ENCODE measurements at regions not wholly inside any gene's neighbourhood (a gene's known extent, or its start where the extent isn't known, plus 50 kb on each side); places are given as distances from the start of the nearest gene placed in this dataset.

DNA sequence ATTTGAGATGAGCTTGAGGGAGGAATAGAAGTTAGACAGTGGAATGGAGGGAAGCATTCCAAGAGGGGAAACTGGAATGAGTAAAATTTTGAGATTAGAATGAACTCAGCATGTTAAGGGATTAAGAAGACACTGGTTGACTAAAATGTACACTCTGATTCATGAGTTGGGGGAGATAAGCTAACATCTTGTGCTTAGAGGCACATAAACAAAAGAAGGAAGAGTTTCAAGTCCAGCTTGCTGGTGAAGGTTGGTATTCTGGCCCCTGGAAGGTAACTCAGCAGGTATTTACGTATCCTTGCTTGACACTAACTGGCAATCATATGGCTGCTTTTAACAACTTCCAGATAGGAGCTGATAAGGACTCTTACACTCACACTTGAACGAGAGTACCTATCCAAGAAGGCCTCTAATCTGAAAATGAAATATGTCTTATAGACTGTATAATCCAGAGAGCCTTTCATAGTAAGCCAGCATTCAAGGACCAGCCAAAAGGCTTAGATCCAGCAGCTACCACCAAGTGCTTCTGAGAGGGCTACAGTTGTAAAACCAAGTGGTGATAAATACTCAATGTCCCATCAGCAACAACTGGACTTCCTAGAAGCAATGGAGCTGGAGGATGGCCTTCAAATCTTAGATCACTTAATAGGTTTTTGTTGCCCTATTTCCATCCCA, 149.7 kb upstream of the SERP2 start:
- Histone ChIP-seq H3K27me3 (no peaks in the 10 kb centered on the region), H3K27ac (peak overlapping the region; percentile 86 to 100 (median 88)), H3K9me3 (no peaks in the 10 kb centered on the region), H3K36me3 (no peaks in the 10 kb centered on the region), H3K4me3 (no peak overlapping the region), H3K4me1 (peaks cover 25 to 66% (median 25%) of the 10 kb centered on the region in 3 donors)
- ATAC-seq: no peak
- WGBS, 2 donors (ENCODE audit: low coverage in 1 of 2): 21 to 22% methylated on average over 1 to 2 of the region's 2 CpGs
- TF ChIP-seq, protein P1, sequence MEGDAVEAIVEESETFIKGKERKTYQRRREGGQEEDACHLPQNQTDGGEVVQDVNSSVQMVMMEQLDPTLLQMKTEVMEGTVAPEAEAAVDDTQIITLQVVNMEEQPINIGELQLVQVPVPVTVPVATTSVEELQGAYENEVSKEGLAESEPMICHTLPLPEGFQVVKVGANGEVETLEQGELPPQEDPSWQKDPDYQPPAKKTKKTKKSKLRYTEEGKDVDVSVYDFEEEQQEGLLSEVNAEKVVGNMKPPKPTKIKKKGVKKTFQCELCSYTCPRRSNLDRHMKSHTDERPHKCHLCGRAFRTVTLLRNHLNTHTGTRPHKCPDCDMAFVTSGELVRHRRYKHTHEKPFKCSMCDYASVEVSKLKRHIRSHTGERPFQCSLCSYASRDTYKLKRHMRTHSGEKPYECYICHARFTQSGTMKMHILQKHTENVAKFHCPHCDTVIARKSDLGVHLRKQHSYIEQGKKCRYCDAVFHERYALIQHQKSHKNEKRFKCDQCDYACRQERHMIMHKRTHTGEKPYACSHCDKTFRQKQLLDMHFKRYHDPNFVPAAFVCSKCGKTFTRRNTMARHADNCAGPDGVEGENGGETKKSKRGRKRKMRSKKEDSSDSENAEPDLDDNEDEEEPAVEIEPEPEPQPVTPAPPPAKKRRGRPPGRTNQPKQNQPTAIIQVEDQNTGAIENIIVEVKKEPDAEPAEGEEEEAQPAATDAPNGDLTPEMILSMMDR (IDR thresholded peaks at IDR 0.05): no peak
- TF ChIP-seq POLR2A (IDR thresholded peaks at IDR 0.05) (no peak), POLR2AphosphoS5 (IDR thresholded peaks at IDR 0.05) (no peak), EP300 (IDR thresholded peaks at IDR 0.05) (no peak)

DNA sequence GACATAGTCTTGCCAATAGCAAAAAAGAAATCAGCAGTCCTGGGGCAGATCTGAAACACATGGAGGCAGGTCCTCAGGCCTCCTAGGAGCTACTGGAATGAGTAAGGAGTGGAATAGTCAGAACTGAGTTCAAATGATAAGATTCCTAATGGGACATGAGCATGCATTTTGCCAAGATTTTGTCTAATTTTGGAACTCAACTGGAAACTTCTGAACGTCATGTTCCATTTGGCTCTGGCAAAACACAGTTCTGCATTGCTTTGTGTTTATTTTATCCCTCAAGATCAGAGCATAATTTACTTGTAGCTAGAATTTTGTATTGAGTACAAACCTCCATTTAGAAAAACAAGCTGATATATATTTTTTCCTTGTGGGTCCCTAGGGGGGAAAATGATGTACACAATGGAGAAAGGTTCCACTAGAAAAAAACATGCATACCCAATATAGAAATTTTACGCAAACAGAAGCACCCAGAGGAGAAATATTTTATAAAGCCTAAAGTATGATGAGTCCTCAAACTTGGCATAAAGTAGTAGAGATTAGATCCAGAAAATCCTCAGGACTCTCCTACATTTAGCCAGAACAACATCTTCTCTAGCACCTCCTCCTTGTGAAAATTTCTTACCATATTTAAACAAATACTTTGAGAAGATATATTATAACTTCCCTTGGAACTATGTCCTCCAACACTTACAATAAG, 149.0 kb upstream of the SERP2 start:
- TF ChIP-seq EP300 (IDR thresholded peaks at IDR 0.05) (peak; percentile 79), POLR2A (IDR thresholded peaks at IDR 0.05) (no peak), POLR2AphosphoS5 (IDR thresholded peaks at IDR 0.05) (peak; percentile 93)
- TF ChIP-seq, protein P1 (IDR thresholded peaks at IDR 0.05): no peak
- Histone ChIP-seq H3K9me3 (no peaks in the 10 kb centered on the region), H3K4me3 (no peak overlapping the region), H3K27me3 (no peaks in the 10 kb centered on the region), H3K4me1 (peaks cover 19 to 59% (median 19%) of the 10 kb centered on the region in 3 donors), H3K27ac (peak overlapping the region; percentile 86 to 100 (median 88)), H3K36me3 (no peaks in the 10 kb centered on the region)
- WGBS, 2 donors (ENCODE audit: low coverage in 1 of 2): 22 to 37% methylated on average over 2 of the region's 2 CpGs
- ATAC-seq: peak; percentile 90

DNA sequence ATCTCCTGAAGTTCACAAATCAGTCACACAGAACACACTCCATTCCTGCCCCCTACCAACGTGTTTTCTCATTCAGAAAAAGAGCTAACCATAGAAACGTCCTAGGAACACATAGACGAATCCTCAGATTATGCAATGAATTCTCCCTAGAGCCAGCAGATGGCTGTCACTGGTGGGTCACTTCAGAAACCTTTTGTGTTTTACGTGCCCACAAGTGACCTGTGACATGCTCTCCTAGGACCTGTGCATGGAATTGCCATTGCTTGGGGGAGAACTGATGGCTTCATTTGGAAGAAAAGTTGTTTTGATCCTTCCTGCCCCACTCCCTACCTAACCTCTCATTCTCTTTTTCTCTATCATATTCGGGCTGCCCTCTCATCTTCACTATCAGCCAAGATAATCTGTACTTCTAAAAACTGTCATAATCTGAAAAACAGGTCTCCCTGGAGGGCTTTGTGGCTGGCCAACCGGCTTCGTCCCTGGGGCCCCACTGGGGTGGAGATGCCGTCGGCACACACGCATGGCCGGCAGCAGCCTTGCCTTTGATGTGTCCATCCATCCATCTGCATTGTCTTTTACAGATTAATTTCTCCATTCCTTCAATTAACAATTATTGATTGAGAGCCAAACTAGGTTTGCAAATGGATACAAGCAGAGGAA, 144.1 kb upstream of the SERP2 start:
- no peak for TF ChIP-seq POLR2AphosphoS5 (IDR thresholded peaks at IDR 0.05)
- TF ChIP-seq, protein P1 (IDR thresholded peaks at IDR 0.05): no peak
- no peak for TF ChIP-seq POLR2A (IDR thresholded peaks at IDR 0.05)
- TF ChIP-seq EP300 (IDR thresholded peaks at IDR 0.05): no peak
- Histone ChIP-seq H3K36me3 (no peaks in the 10 kb centered on the region), H3K4me1 (peaks cover 8 to 49% (median 13%) of the 10 kb centered on the region in 3 donors), H3K27ac (no peak overlapping the region), H3K9me3 (no peaks in the 10 kb centered on the region), H3K4me3 (no peak overlapping the region), H3K27me3 (no peaks in the 10 kb centered on the region)
- WGBS, 2 donors (ENCODE audit: low coverage in 1 of 2): 89 to 97% methylated on average over 11 of the region's 11 CpGs
- no peak for ATAC-seq

DNA sequence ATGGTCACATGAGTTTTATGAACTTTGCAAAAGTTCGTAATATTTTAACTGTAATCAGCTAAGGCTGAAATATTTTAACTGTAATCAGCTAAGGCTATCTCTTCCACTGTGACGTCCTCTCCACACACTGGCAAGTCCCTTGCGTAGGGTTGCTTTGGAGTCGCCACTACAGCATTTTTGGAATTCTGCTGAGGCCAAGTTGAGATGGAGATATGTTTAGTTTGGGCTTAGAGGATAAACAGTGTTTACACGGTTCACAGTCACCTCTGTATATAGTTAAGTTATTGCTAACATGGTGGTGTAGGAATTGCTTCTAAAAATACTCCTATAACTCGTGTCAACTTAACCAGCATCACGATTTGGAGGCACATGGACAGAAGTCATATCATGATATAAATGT, 143.6 kb upstream of the SERP2 start:
- TF ChIP-seq, protein P1 (IDR thresholded peaks at IDR 0.05): no peak
- no peak for TF ChIP-seq POLR2A (IDR thresholded peaks at IDR 0.05)
- no peak for TF ChIP-seq EP300 (IDR thresholded peaks at IDR 0.05)
- peak; percentile 54 for TF ChIP-seq POLR2AphosphoS5 (IDR thresholded peaks at IDR 0.05)

More for the DNA sequence above, 143.6 kb upstream of the SERP2 start:
- H3K9me3 ChIP-seq: no peaks in the 10 kb centered on the region
- H3K36me3 ChIP-seq: no peaks in the 10 kb centered on the region
- no peak overlapping the region for H3K27ac ChIP-seq
- no peak for ATAC-seq
- no peaks in the 10 kb centered on the region for H3K27me3 ChIP-seq
- peaks cover 8 to 43% (median 9%) of the 10 kb centered on the region in 3 donors for H3K4me1 ChIP-seq
- 17 to 61% methylated on average over 1 to 6 of the region's 7 CpGs for WGBS, 2 donors (ENCODE audit: low coverage in 1 of 2)
- H3K4me3 ChIP-seq: no peak overlapping the region
